Heart right ventricle (tissue), 16 donors: ENCODE measurements at regions not wholly inside any gene's neighbourhood (a gene's known extent, or its start where the extent isn't known, plus 50 kb on each side); places are given as distances from the start of the nearest gene placed in this dataset.

Experiments
- ATAC-seq, 8 donors: fragments of 200-7000 bp; cut with Tn5 transposase; one replicate each; pipeline ENCODE4 v1.9.1; 2020; ENCODE audit warnings: mild to moderate bottlenecking in 8 of 8, moderate library complexity in 8 of 8, moderate number of reproducible peaks in 1 of 8
- DNase-seq, 2 donors: peaks; one replicate each; pipeline ENCODE4 v3.0.0-alpha.2; 2020
- H3K27ac ChIP-seq, 10 donors: fragments of 200-600 bp; sonication (generic) in 2 of 10; one replicate each; pipeline versions ENCODE4 v1.5.0 to v1.8.0; 2020 to 2022; ENCODE audit warnings: mild to moderate bottlenecking in 3 of 10
- H3K27me3 ChIP-seq, 7 donors: fragments of 200-600 bp; one replicate each; pipeline ENCODE4 v1.8.0; 2021 to 2022; ENCODE audit warnings: mild to moderate bottlenecking in 2 of 7
- H3K36me3 ChIP-seq, 9 donors: fragments of 200-600 bp; sonication (generic) in 1 of 9; one replicate each; pipeline versions ENCODE4 v1.5.0 to v1.8.0; 2020 to 2022; ENCODE audit warnings: mild to moderate bottlenecking in 2 of 9
- H3K4me1 ChIP-seq, 9 donors: fragments of 200-600 bp; sonication (generic) in 1 of 9; one replicate each; pipeline versions ENCODE4 v1.5.0 to v1.8.0; 2020 to 2022; ENCODE audit warnings: mild to moderate bottlenecking in 4 of 9
- H3K4me3 ChIP-seq, 10 donors: fragments of 200-600 bp; sonication (generic) in 2 of 10; one replicate each; pipeline versions ENCODE4 v1.5.0 to v1.8.0; 2020 to 2022; ENCODE audit warnings: mild to moderate bottlenecking in 7 of 10, moderate library complexity in 2 of 10
- H3K9me3 ChIP-seq, 11 donors: fragments of 200-600 bp in 10 of 11; sonication (generic) in 2 of 11; one replicate each; pipeline versions ENCODE4 v1.5.0 to v1.8.0; 2013 to 2022; ENCODE audit warnings: mild to moderate bottlenecking in 2 of 11, control low read depth in 1 of 11, moderate library complexity in 1 of 11
- CTCF ChIP-seq, 9 donors: fragments of 200-600 bp; sonication (generic) in 2 of 9; IDR thresholded peaks; one replicate each; pipeline versions ENCODE4 v1.5.0 to v1.8.0; 2021 to 2022; ENCODE audit warnings: antibody characterized with exemption in 9 of 9, mild to moderate bottlenecking in 5 of 9, moderate library complexity in 1 of 9
- WGBS, 2 donors: extraction: QIAGEN DNeasy Blood & Tissue Kit; methylation state at CpG; one replicate each; pipeline ENCODE4 v1.1.7; 2013; ENCODE audit warnings: inconsistent platforms in 1 of 2; 5-methylcytosine and 5-hydroxymethylcytosine counted together
- intact Hi-C, 10 donors: fragments of 100-400 bp; cut with DNase I; formaldehyde crosslinking; loops; one replicate each; pipeline versions ENCODE4 v1.11.1 to v1.14.2; 2022
- donor health status: Arrhythmogenic right ventricular cardiomyopathy.
- donor health status: ischemic (EF 13 %, LVEDD 7.1; RV severe dilation, severe dysfunction).
- donor health status: healthy with polysubstance abuse.
- donor health status: DM: no; HTN: yes; CAD: no.
- donor health status: DM: no; HTN: no; CAD: no.
- donor health status: ischemic (EF 25% LVEDD 6.9; RV normal size, moderate dysfunction).
- donor health status: ischemic (EF 25% LVEDD 5.7; RV mildly dilated, moderate dysfunction).
- donor health status: healthy.
- donor health status: DM: yes; HTN: yes; CAD: no.
- donor health status: Ischemic cardiomyopathy.
- donor health status: ischemic (EF 35%, LVEDD 5.7; RV mildly dilated, moderate dysfunction).
- donor health status: nonischemic (EF 11% LVEDD 7.7; RV severe dilation, severe dysfunction).
- donor health status: DM: yes; HTN: yes; CAD: no.
- donor health status: PGD.
- donor health status: ischemic (EF 29% LVEDD 5.4; RV normal size, mild dysfunction).
- donor health status: nonischemic (EF 23%, LVEDD 6.1; RV moderate dilation, normal function).

GRCh38 chr18:68532328-68532885, 182.5 kb downstream of the TMX3 start:
- WGBS, 2 donors: 69 to 75% methylated on average over 3 of the region's 3 CpGs
- no peak for TF ChIP-seq CTCF (IDR thresholded peaks at IDR 0.05)
- ATAC-seq: no peak

GRCh38 chr18:68525091-68525490, 189.8 kb downstream of the TMX3 start:
- Histone ChIP-seq H3K4me1 (no peaks in the 10 kb centered on the region), H3K27ac (no peak overlapping the region), H3K4me3 (no peak overlapping the region), H3K36me3 (no peaks in the 10 kb centered on the region), H3K9me3 (no peaks in the 10 kb centered on the region), H3K27me3 (no peaks in the 10 kb centered on the region)
- no peak for TF ChIP-seq CTCF (IDR thresholded peaks at IDR 0.05)
- no peak for ATAC-seq
- intact Hi-C loops: no loop called here
- 67 to 76% methylated on average over 2 of the region's 2 CpGs for WGBS, 2 donors
- DNase-seq: no peak

More at GRCh38 chr18:68532328-68532885, 182.5 kb downstream of the TMX3 start:
- intact Hi-C loops: no loop called here
- Histone ChIP-seq H3K36me3 (no peaks in the 10 kb centered on the region), H3K4me3 (no peak overlapping the region), H3K27me3 (no peaks in the 10 kb centered on the region), H3K27ac (no peak overlapping the region), H3K9me3 (no peaks in the 10 kb centered on the region), H3K4me1 (no peaks in the 10 kb centered on the region)
- DNase-seq: no peak

- TF ChIP-seq CTCF (IDR thresholded peaks at IDR 0.05): no peak
- no peak overlapping the region for H3K27ac ChIP-seq
- H3K4me3 ChIP-seq: no peak overlapping the region
- DNase-seq (no peak), ATAC-seq (no peak)
- intact Hi-C loops: no loop called here
- 64 to 78% methylated on average over 6 of the region's 6 CpGs for WGBS, 2 donors
- no peaks in the 10 kb centered on the region for H3K9me3 ChIP-seq
- no peaks in the 10 kb centered on the region for H3K4me1 ChIP-seq
- H3K36me3 ChIP-seq: no peaks in the 10 kb centered on the region
- no peaks in the 10 kb centered on the region for H3K27me3 ChIP-seq
These were observed 194.4 kb downstream of the TMX3 start for GRCh38 chr18:68520406-68521075.

GRCh38 chr18:68519336-68519735, 195.6 kb downstream of the TMX3 start:
- TF ChIP-seq CTCF (IDR thresholded peaks at IDR 0.05): no peak
- Histone ChIP-seq H3K27ac (no peak overlapping the region), H3K4me3 (no peak overlapping the region), H3K36me3 (no peaks in the 10 kb centered on the region), H3K9me3 (peaks cover 0 to 6% (median 0%) of the 10 kb centered on the region in 11 donors), H3K4me1 (no peaks in the 10 kb centered on the region), H3K27me3 (no peaks in the 10 kb centered on the region)
- intact Hi-C loops: loop anchor here in 1 of 10 donors (10.0 kb wide), 1 partner anchor 55 kb away; no protein-coding TSS in a partner anchor
- 76 to 79% methylated on average over 3 of the region's 3 CpGs for WGBS, 2 donors
- ATAC-seq: no peak
- DNase-seq: no peak
